ENCODE measurements at regions not wholly inside any gene's neighbourhood (a gene's known extent, or its start where the extent isn't known, plus 50 kb on each side); places are given as distances from the start of the nearest gene placed in this dataset.

DNA sequence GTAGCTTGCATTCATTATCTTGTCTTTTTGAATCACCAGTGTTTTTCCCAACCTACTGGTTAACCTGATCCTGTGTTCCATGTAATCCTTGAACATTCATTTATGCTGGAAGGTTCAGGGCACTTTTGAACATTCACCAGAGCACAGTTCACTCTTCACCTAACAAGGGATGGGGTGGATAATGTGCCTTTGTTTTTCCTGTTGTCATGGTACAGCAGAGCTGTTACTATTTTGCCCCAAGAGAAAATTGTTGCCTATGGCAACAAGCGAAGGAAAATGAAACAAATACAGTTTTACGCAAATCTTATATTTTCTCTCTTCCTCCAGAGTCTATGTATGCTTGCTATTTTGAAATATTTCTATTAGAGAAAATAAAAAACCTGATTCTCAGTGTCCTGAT, 60.3 kb upstream of the RIOK2 start:
- TF ChIP-seq SP1 (IDR thresholded peaks at IDR 0.05) (no peak), LEF1 (IDR thresholded peaks at IDR 0.05; ENCODE audit: borderline replicate concordance) (no peak), FOXM1 (IDR thresholded peaks at IDR 0.05; ENCODE audit: borderline replicate concordance) (no peak), SUZ12 (IDR thresholded peaks at IDR 0.05) (no peak), TARDBP (IDR thresholded peaks at IDR 0.05) (no peak), HDGF (IDR thresholded peaks at IDR 0.05; ENCODE audit: borderline replicate concordance) (no peak), FOXA1 (IDR thresholded peaks at IDR 0.05) (no peak), CTBP1 (IDR thresholded peaks at IDR 0.05; ENCODE audit: borderline replicate concordance) (no peak), BHLHE40 (IDR thresholded peaks at IDR 0.05; ENCODE audit: borderline replicate concordance) (no peak), ELF4 (IDR thresholded peaks at IDR 0.05) (no peak), L3MBTL2 (conservative IDR thresholded peaks at IDR 0.05) (no peak)
- TF ChIP-seq, protein P1, sequence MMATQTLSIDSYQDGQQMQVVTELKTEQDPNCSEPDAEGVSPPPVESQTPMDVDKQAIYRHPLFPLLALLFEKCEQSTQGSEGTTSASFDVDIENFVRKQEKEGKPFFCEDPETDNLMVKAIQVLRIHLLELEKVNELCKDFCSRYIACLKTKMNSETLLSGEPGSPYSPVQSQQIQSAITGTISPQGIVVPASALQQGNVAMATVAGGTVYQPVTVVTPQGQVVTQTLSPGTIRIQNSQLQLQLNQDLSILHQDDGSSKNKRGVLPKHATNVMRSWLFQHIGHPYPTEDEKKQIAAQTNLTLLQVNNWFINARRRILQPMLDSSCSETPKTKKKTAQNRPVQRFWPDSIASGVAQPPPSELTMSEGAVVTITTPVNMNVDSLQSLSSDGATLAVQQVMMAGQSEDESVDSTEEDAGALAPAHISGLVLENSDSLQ (IDR thresholded peaks at IDR 0.05), result no peak
